Fibroblast of lung (primary cell): ENCODE measurements at regions not wholly inside any gene's neighbourhood (a gene's known extent, or its start where the extent isn't known, plus 50 kb on each side); places are given as distances from the start of the nearest gene placed in this dataset.

Source experiments
- EZH2 ChIP-seq: IDR thresholded peaks from 2 replicates; pipeline ENCODE4 v1.5.1; 2012; ENCODE audit warnings: low read length, control low read depth, mild to moderate bottlenecking; ENCODE audit errors: missing control alignments
- TF ChIP-seq, protein P1 (sequence below), 2 donors: IDR thresholded peaks in 1 of 2; conservative IDR thresholded peaks in 1 of 2; 1 replicate in 1 of 2; 2 replicates in 1 of 2; pipeline ENCODE4 v1.5.1; 2011 to 2012; ENCODE audit warnings: low read length in 2 of 2, control low read depth in 1 of 2, inconsistent platforms in 1 of 2, low read depth in 1 of 2, mild to moderate bottlenecking in 1 of 2

DNA sequence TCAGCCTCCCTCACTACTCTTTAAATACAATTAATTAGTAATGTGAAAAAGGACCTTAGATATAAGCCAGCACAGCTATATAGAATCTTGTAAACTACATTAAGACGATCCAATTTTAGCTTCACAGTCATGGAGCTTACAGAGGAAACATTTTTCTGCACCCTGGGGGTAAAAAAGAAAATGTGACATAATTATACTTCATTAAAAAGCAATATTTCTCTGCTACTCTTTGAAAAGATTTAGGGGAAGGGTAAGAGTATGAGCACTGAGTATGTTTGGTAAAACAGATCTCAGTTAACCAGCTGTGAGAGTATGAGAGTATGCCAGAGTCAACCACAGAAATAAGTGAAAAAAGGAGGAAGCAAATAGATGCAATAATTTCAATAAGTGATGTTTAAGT is 1415.9 kb downstream of the PLA2G4A start:
- TF ChIP-seq, protein P1, sequence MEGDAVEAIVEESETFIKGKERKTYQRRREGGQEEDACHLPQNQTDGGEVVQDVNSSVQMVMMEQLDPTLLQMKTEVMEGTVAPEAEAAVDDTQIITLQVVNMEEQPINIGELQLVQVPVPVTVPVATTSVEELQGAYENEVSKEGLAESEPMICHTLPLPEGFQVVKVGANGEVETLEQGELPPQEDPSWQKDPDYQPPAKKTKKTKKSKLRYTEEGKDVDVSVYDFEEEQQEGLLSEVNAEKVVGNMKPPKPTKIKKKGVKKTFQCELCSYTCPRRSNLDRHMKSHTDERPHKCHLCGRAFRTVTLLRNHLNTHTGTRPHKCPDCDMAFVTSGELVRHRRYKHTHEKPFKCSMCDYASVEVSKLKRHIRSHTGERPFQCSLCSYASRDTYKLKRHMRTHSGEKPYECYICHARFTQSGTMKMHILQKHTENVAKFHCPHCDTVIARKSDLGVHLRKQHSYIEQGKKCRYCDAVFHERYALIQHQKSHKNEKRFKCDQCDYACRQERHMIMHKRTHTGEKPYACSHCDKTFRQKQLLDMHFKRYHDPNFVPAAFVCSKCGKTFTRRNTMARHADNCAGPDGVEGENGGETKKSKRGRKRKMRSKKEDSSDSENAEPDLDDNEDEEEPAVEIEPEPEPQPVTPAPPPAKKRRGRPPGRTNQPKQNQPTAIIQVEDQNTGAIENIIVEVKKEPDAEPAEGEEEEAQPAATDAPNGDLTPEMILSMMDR (conservative IDR thresholded peaks at IDR 0.05 in 1 of 2, IDR thresholded peaks at IDR 0.05 in 1 of 2; ENCODE audit: low read depth in 1 of 2, low read length in 2 of 2) = no peak
- TF ChIP-seq EZH2 = no peak
